ENCODE measurements at regions not wholly inside any gene's neighbourhood (a gene's known extent, or its start where the extent isn't known, plus 50 kb on each side); places are given as distances from the start of the nearest gene placed in this dataset.
A peak's percentile ranks its signal among the peaks of the same experiment; 100 is the strongest.

DNA sequence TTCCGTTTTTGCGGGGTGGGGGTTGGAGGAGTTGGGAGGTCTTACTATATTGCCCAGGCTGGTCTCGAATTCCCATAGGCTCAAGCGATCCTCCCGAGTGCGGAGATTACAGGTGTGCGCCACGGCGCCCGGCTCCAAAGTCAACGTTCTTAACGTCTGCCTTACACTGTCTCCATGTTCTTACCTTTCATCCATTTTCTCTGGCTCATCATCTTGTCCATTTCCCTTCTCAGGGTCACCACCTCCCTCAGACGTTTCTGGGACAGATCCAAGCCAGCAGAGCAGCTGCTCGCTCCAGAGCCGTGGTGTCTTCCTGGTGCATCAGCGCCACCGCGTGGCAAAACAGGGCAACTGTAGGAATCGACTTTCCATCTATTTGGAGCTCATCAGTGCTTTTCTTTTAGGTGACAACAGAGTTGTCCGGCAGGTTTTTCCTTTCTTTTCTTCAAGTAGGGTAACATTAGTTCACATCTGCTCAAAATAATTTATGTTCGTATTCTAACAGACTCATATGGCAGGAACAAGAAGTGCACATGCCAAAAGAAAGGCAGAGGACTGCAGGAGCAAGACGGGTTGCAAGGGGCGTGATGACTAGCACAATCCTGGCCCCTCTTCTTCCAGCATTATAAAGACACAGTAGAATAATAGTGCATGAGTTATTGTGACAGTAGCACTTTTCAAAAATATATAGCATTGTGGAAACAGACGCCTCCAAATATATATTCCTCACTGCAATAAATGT lies 103.1 kb upstream of the ABCC4 start:
- no peak for TF ChIP-seq EP300 (IDR thresholded peaks at IDR 0.05)
- TF ChIP-seq, protein P1, sequence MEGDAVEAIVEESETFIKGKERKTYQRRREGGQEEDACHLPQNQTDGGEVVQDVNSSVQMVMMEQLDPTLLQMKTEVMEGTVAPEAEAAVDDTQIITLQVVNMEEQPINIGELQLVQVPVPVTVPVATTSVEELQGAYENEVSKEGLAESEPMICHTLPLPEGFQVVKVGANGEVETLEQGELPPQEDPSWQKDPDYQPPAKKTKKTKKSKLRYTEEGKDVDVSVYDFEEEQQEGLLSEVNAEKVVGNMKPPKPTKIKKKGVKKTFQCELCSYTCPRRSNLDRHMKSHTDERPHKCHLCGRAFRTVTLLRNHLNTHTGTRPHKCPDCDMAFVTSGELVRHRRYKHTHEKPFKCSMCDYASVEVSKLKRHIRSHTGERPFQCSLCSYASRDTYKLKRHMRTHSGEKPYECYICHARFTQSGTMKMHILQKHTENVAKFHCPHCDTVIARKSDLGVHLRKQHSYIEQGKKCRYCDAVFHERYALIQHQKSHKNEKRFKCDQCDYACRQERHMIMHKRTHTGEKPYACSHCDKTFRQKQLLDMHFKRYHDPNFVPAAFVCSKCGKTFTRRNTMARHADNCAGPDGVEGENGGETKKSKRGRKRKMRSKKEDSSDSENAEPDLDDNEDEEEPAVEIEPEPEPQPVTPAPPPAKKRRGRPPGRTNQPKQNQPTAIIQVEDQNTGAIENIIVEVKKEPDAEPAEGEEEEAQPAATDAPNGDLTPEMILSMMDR (IDR thresholded peaks at IDR 0.05), result peak; percentile 80 to 92 (median 88)
- TF ChIP-seq POLR2A (IDR thresholded peaks at IDR 0.05), result no peak
- no peak for TF ChIP-seq POLR2AphosphoS5 (IDR thresholded peaks at IDR 0.05)

Data from upper lobe of left lung (tissue), 4 donors.